WTC11 (cell line): ENCODE measurements at regions not wholly inside any gene's neighbourhood (a gene's known extent, or its start where the extent isn't known, plus 50 kb on each side); places are given as distances from the start of the nearest gene placed in this dataset.

Experiments used
- ATF2 ChIP-seq: sonication (generic); formaldehyde crosslinking; IDR thresholded peaks from 2 replicates; pipeline ENCODE4 v1.8.1; 2022; ENCODE audit warnings: low read depth, missing genetic modification reagents, borderline replicate concordance
- CBFB ChIP-seq: sonication (generic); formaldehyde crosslinking; IDR thresholded peaks from 2 replicates; pipeline ENCODE4 v1.8.1; 2022; ENCODE audit warnings: mild to moderate bottlenecking, low read depth, missing genetic modification reagents
- CTCF ChIP-seq: fragments of 200-600 bp; IDR thresholded peaks from 2 replicates; pipeline ENCODE4 v1.8.0; 2022; ENCODE audit warnings: antibody characterized with exemption
- ESRRA ChIP-seq: sonication (generic); formaldehyde crosslinking; IDR thresholded peaks from 2 replicates; pipeline ENCODE4 v1.8.1; 2022; ENCODE audit warnings: mild to moderate bottlenecking, missing genetic modification reagents, borderline replicate concordance
- FOXJ3 ChIP-seq: sonication (generic); formaldehyde crosslinking; IDR thresholded peaks from 2 replicates; pipeline ENCODE4 v1.9.0; 2021; ENCODE audit warnings: missing genetic modification reagents, mild to moderate bottlenecking, borderline replicate concordance
- GABPB1 ChIP-seq: sonication (generic); formaldehyde crosslinking; IDR thresholded peaks from 2 replicates; pipeline ENCODE4 v1.8.1; 2023; ENCODE audit warnings: mild to moderate bottlenecking, missing genetic modification reagents
- MXD4 ChIP-seq: fragments of 250-450 bp; sonication (Bioruptor Pico); IDR thresholded peaks from 2 replicates; pipeline ENCODE4 v1.8.0; 2021; ENCODE audit warnings: mild to moderate bottlenecking, moderate library complexity, borderline replicate concordance
- PREB ChIP-seq: sonication (generic); formaldehyde crosslinking; IDR thresholded peaks from 2 replicates; pipeline ENCODE4 v1.8.1; 2022; ENCODE audit warnings: mild to moderate bottlenecking, missing genetic modification reagents, moderate library complexity, borderline replicate concordance
- SP1 ChIP-seq: sonication (generic); formaldehyde crosslinking; conservative IDR thresholded peaks from 2 replicates; pipeline ENCODE4 v1.8.1; 2022; ENCODE audit warnings: missing genetic modification reagents
- STAT6 ChIP-seq: sonication (generic); formaldehyde crosslinking; conservative IDR thresholded peaks from 2 replicates; pipeline ENCODE4 v1.8.1; 2023; ENCODE audit warnings: mild to moderate bottlenecking, low read depth, missing genetic modification reagents, moderate library complexity

GRCh38 chrX:33949300-33949699, 182.8 kb downstream of the FAM47A start:
- no peak for TF ChIP-seq CTCF
- TF ChIP-seq STAT6 (CRISPR knock-in tag) = no peak
- no peak for TF ChIP-seq ESRRA (CRISPR knock-in tag)
- no peak for TF ChIP-seq PREB
- no peak for TF ChIP-seq ATF2
- TF ChIP-seq GABPB1 (CRISPR knock-in tag) = no peak
- TF ChIP-seq MXD4 (CRISPR knock-in tag) = no peak
- TF ChIP-seq SP1 = no peak
- TF ChIP-seq FOXJ3 (CRISPR knock-in tag) = no peak
- TF ChIP-seq CBFB = no peak
